ENCODE measurements at regions not wholly inside any gene's neighbourhood (a gene's known extent, or its start where the extent isn't known, plus 50 kb on each side); places are given as distances from the start of the nearest gene placed in this dataset.
"Not testable (repeated sequence)": the region's sequence is repeated elsewhere in the genome, so short reads cannot be mapped to it uniquely, and the experiment has no call there.

GRCh38 chr11:23480736-23481135 is 620.5 kb upstream of the CCDC179 start:
- TF ChIP-seq BACH2 (CRISPR knock-in tag; IDR thresholded peaks at IDR 0.05; ENCODE audit: borderline replicate concordance): no peak
- TF ChIP-seq, protein P1, sequence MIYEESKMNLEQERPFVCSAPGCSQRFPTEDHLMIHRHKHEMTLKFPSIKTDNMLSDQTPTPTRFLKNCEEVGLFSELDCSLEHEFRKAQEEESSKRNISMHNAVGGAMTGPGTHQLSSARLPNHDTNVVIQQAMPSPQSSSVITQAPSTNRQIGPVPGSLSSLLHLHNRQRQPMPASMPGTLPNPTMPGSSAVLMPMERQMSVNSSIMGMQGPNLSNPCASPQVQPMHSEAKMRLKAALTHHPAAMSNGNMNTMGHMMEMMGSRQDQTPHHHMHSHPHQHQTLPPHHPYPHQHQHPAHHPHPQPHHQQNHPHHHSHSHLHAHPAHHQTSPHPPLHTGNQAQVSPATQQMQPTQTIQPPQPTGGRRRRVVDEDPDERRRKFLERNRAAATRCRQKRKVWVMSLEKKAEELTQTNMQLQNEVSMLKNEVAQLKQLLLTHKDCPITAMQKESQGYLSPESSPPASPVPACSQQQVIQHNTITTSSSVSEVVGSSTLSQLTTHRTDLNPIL (CRISPR knock-in tag; IDR thresholded peaks at IDR 0.05; ENCODE audit: low read depth): no peak
- TF ChIP-seq TOX (CRISPR knock-in tag; IDR thresholded peaks at IDR 0.05; ENCODE audit: borderline replicate concordance): no peak
- TF ChIP-seq, protein P2, sequence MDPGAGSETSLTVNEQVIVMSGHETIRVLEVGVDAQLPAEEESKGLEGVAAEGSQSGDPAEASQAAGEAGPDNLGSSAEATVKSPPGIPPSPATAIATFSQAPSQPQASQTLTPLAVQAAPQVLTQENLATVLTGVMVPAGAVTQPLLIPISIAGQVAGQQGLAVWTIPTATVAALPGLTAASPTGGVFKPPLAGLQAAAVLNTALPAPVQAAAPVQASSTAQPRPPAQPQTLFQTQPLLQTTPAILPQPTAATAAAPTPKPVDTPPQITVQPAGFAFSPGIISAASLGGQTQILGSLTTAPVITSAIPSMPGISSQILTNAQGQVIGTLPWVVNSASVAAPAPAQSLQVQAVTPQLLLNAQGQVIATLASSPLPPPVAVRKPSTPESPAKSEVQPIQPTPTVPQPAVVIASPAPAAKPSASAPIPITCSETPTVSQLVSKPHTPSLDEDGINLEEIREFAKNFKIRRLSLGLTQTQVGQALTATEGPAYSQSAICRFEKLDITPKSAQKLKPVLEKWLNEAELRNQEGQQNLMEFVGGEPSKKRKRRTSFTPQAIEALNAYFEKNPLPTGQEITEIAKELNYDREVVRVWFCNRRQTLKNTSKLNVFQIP (CRISPR knock-in tag; IDR thresholded peaks at IDR 0.05; ENCODE audit: borderline replicate concordance, low read depth): no peak
- no peak for TF ChIP-seq ESRRG (CRISPR knock-in tag; IDR thresholded peaks at IDR 0.05)
- TF ChIP-seq ZFP30 (CRISPR knock-in tag; IDR thresholded peaks at IDR 0.05): no peak
- TF ChIP-seq, protein P3, sequence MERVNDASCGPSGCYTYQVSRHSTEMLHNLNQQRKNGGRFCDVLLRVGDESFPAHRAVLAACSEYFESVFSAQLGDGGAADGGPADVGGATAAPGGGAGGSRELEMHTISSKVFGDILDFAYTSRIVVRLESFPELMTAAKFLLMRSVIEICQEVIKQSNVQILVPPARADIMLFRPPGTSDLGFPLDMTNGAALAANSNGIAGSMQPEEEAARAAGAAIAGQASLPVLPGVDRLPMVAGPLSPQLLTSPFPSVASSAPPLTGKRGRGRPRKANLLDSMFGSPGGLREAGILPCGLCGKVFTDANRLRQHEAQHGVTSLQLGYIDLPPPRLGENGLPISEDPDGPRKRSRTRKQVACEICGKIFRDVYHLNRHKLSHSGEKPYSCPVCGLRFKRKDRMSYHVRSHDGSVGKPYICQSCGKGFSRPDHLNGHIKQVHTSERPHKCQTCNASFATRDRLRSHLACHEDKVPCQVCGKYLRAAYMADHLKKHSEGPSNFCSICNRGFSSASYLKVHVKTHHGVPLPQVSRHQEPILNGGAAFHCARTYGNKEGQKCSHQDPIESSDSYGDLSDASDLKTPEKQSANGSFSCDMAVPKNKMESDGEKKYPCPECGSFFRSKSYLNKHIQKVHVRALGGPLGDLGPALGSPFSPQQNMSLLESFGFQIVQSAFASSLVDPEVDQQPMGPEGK (CRISPR knock-in tag; IDR thresholded peaks at IDR 0.05; ENCODE audit: borderline replicate concordance): no peak
- ATAC-seq: no peak

GRCh38 chr11:23484146-23484545 is 623.9 kb upstream of the CCDC179 start:
- ATAC-seq: not testable (repeated sequence)

DNA sequence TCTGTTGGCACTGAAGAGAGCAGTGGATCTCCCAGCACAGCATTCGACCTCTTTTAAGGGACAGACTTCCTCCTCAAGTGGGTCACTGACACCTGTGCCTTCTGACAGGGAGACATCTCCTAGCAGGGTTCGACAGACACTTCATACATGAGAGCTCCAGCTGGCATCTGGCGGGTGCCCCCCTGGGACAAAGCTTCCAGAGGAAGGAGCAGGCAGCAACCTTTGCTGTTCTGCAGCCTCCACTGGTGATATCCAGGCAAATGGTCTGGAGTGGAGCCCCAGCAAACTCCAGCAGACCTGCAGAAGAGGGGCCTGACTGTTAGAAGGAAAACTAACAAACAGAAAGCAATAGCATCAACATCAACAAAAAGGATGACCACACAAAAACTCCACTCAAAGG is 624.3 kb upstream of the CCDC179 start:
- ATAC-seq: not testable (repeated sequence)

DNA sequence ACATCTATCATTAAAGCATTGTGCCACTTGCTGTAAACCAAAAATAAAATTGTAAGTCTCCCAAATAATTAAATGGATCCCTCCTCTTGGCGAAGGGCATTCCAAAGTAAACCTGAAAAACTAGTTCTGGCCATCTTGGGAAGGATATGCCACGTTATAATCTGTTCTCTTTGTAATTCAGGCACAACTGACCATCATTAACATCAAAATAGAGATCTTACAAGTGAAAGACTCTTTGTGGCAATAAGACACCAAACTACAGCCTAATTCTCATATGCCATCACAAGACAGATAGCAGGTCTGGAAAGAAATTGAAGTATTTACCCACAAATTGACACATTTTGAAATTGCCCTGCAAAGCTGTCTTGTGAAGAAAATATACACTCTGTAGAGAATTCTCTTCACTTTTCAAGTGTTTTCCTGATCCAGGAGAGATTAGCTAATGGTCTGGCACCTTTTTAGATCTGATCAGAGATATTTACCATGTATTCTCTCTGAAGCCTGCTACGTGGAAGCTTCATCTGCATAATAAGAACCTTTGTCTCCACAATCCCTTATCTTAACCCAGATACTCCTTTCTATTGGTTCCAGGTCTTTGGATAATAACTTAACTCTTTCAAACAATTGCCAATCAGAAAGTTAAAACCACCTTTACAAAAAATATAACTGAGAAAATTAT is 630.4 kb upstream of the CCDC179 start:
- ATAC-seq: no peak
- TF ChIP-seq ZFP30 (CRISPR knock-in tag; IDR thresholded peaks at IDR 0.05) (no peak), SNAI2 (CRISPR knock-in tag; IDR thresholded peaks at IDR 0.05) (no peak), TOX (CRISPR knock-in tag; IDR thresholded peaks at IDR 0.05; ENCODE audit: borderline replicate concordance) (no peak), ZFP3 (CRISPR knock-in tag; IDR thresholded peaks at IDR 0.05) (no peak), ZC3H10 (CRISPR knock-in tag; IDR thresholded peaks at IDR 0.05) (no peak)

- TF ChIP-seq ESRRG (CRISPR knock-in tag; IDR thresholded peaks at IDR 0.05) (no peak), ARNTL (CRISPR knock-in tag; IDR thresholded peaks at IDR 0.05; ENCODE audit: borderline replicate concordance, low read depth) (no peak), PPARA (CRISPR knock-in tag; IDR thresholded peaks at IDR 0.05; ENCODE audit: borderline replicate concordance) (no peak), ISL1 (CRISPR knock-in tag; IDR thresholded peaks at IDR 0.05) (no peak), BACH2 (CRISPR knock-in tag; IDR thresholded peaks at IDR 0.05; ENCODE audit: borderline replicate concordance) (no peak), GLIS3 (CRISPR knock-in tag; IDR thresholded peaks at IDR 0.05) (no peak), ZNF70 (CRISPR knock-in tag; IDR thresholded peaks at IDR 0.05) (no peak), OSR1 (CRISPR knock-in tag; IDR thresholded peaks at IDR 0.05) (no peak), TOX (CRISPR knock-in tag; IDR thresholded peaks at IDR 0.05; ENCODE audit: borderline replicate concordance) (no peak), CSDC2 (CRISPR knock-in tag; IDR thresholded peaks at IDR 0.05) (no peak), ZNF8 (CRISPR knock-in tag; IDR thresholded peaks at IDR 0.05) (no peak), ZC3H10 (CRISPR knock-in tag; IDR thresholded peaks at IDR 0.05) (no peak), SNAI2 (CRISPR knock-in tag; IDR thresholded peaks at IDR 0.05) (no peak), ZNF565 (CRISPR knock-in tag; conservative IDR thresholded peaks at IDR 0.05; ENCODE audit: low read depth) (no peak), TCF4 (CRISPR knock-in tag; IDR thresholded peaks at IDR 0.05; ENCODE audit: borderline replicate concordance) (no peak), ZFP3 (CRISPR knock-in tag; IDR thresholded peaks at IDR 0.05) (no peak)
- TF ChIP-seq, protein P4, sequence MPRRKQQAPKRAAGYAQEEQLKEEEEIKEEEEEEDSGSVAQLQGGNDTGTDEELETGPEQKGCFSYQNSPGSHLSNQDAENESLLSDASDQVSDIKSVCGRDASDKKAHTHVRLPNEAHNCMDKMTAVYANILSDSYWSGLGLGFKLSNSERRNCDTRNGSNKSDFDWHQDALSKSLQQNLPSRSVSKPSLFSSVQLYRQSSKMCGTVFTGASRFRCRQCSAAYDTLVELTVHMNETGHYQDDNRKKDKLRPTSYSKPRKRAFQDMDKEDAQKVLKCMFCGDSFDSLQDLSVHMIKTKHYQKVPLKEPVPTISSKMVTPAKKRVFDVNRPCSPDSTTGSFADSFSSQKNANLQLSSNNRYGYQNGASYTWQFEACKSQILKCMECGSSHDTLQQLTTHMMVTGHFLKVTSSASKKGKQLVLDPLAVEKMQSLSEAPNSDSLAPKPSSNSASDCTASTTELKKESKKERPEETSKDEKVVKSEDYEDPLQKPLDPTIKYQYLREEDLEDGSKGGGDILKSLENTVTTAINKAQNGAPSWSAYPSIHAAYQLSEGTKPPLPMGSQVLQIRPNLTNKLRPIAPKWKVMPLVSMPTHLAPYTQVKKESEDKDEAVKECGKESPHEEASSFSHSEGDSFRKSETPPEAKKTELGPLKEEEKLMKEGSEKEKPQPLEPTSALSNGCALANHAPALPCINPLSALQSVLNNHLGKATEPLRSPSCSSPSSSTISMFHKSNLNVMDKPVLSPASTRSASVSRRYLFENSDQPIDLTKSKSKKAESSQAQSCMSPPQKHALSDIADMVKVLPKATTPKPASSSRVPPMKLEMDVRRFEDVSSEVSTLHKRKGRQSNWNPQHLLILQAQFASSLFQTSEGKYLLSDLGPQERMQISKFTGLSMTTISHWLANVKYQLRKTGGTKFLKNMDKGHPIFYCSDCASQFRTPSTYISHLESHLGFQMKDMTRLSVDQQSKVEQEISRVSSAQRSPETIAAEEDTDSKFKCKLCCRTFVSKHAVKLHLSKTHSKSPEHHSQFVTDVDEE (CRISPR knock-in tag; IDR thresholded peaks at IDR 0.05): no peak
- TF ChIP-seq, protein P2 (CRISPR knock-in tag; IDR thresholded peaks at IDR 0.05; ENCODE audit: borderline replicate concordance, low read depth): no peak
- TF ChIP-seq, protein P3 (CRISPR knock-in tag; IDR thresholded peaks at IDR 0.05; ENCODE audit: borderline replicate concordance): no peak
- no peak for ATAC-seq
Measured at GRCh38 chr11:23494981-23495380, 634.7 kb upstream of the CCDC179 start.
